ENCODE measurements at regions not wholly inside any gene's neighbourhood (a gene's known extent, or its start where the extent isn't known, plus 50 kb on each side); places are given as distances from the start of the nearest gene placed in this dataset.

- Histone ChIP-seq H3K4me1 (no peaks in the 10 kb centered on the region), H3K27me3 (no peaks in the 10 kb centered on the region), H3K4me3 (no peak overlapping the region), H3K27ac (no peak overlapping the region), H3K36me3 (no peaks in the 10 kb centered on the region), H3K9me3 (no peaks in the 10 kb centered on the region)
- in situ Hi-C loops (cut with MboI; ENCODE audit: low sequenced_read_pairs in 4 of 4) (no loop called here), intact Hi-C loops (cut with DNase I; ENCODE audit: low total_unique reads) (no loop called here)
- TF ChIP-seq POLR2A (IDR thresholded peaks at IDR 0.05) (no peak), CTCF (IDR thresholded peaks at IDR 0.05 in 4 of 5, conservative IDR thresholded peaks at IDR 0.05 in 1 of 5) (no peak)
- no peak for DNase-seq
- no peak for ATAC-seq
These were observed 370.7 kb upstream of the SYT4 start for GRCh38 chr18:43648002-43648401.

- no peak for TF ChIP-seq CTCF (IDR thresholded peaks at IDR 0.05 in 4 of 5, conservative IDR thresholded peaks at IDR 0.05 in 1 of 5)
- no peak for TF ChIP-seq POLR2A (IDR thresholded peaks at IDR 0.05)
- DNase-seq (no peak), ATAC-seq (no peak)
- intact Hi-C loops (cut with DNase I; ENCODE audit: low total_unique reads) = no loop called here
- Histone ChIP-seq H3K36me3 (no peaks in the 10 kb centered on the region), H3K4me3 (no peak overlapping the region), H3K27ac (no peak overlapping the region), H3K4me1 (no peaks in the 10 kb centered on the region), H3K9me3 (no peaks in the 10 kb centered on the region), H3K27me3 (no peaks in the 10 kb centered on the region)
- in situ Hi-C loops (cut with MboI; ENCODE audit: low sequenced_read_pairs in 4 of 4) = loop anchor here in 1 of 4 donors (25.0 kb wide), 1 partner anchor 88 kb away; no protein-coding TSS in a partner anchor
These were observed 372.5 kb upstream of the SYT4 start for GRCh38 chr18:43649649-43650357.

- intact Hi-C loops (cut with DNase I; ENCODE audit: low total_unique reads) (no loop called here), in situ Hi-C loops (cut with MboI; ENCODE audit: low sequenced_read_pairs in 4 of 4) (loop anchor here in 1 of 4 donors (25.0 kb wide), 1 partner anchor 88 kb away; no protein-coding TSS in a partner anchor)
- ATAC-seq (no peak), DNase-seq (no peak)
- Histone ChIP-seq H3K27me3 (no peaks in the 10 kb centered on the region), H3K36me3 (no peaks in the 10 kb centered on the region), H3K9me3 (no peaks in the 10 kb centered on the region), H3K4me3 (no peak overlapping the region), H3K27ac (no peak overlapping the region), H3K4me1 (no peaks in the 10 kb centered on the region)
- TF ChIP-seq CTCF (IDR thresholded peaks at IDR 0.05 in 4 of 5, conservative IDR thresholded peaks at IDR 0.05 in 1 of 5) (no peak), POLR2A (IDR thresholded peaks at IDR 0.05) (no peak)
These were observed 373.1 kb upstream of the SYT4 start for GRCh38 chr18:43650426-43650825.

- Histone ChIP-seq H3K4me3 (no peak overlapping the region), H3K27me3 (no peaks in the 10 kb centered on the region), H3K36me3 (no peaks in the 10 kb centered on the region), H3K9me3 (no peaks in the 10 kb centered on the region), H3K27ac (no peak overlapping the region), H3K4me1 (no peaks in the 10 kb centered on the region)
- no peak for TF ChIP-seq POLR2A (IDR thresholded peaks at IDR 0.05)
- no peak for TF ChIP-seq CTCF (IDR thresholded peaks at IDR 0.05 in 4 of 5, conservative IDR thresholded peaks at IDR 0.05 in 1 of 5)
- no peak for DNase-seq
- intact Hi-C loops (cut with DNase I; ENCODE audit: low total_unique reads) = no loop called here
- in situ Hi-C loops (cut with MboI; ENCODE audit: low sequenced_read_pairs in 4 of 4) = loop anchor here in 1 of 4 donors (25.0 kb wide), 1 partner anchor 89 kb away; no protein-coding TSS in a partner anchor
- ATAC-seq = no peak
These were observed 373.8 kb upstream of the SYT4 start for GRCh38 chr18:43651057-43651456.
